MCF 10A (cell line): ENCODE measurements at regions not wholly inside any gene's neighbourhood (a gene's known extent, or its start where the extent isn't known, plus 50 kb on each side); places are given as distances from the start of the nearest gene placed in this dataset.

Experiments
- BruUV-seq: library from RNA; stranded (reverse); fragments of 400-500 nt; replicated peaks from 2 replicates; lab custom pipeline; 2021; lab: Mats Ljungman, UMichigan
- CTCF ChIA-PET: fragments of 300-600 bp; sonication (Branson Sonifier 250); formaldehyde crosslinking; extraction: SDS; loops from one replicate; lab custom pipeline; 2021; ENCODE audit warnings: antibody characterized with exemption, inconsistent platforms; lab: Yijun Ruan, JAX
- POLR2A ChIA-PET: fragments of 300-600, 350-650 bp; sonication (Branson Sonifier 250); formaldehyde crosslinking; extraction: SDS; loops from one replicate; lab custom pipeline; 2020; ENCODE audit warnings: antibody characterized with exemption, inconsistent platforms; lab: Yijun Ruan, JAX
- DNase-seq: peaks from one replicate; pipeline ENCODE4 v3.0.0-alpha.2; 2018; ENCODE audit not compliant: unreplicated experiment
- H3K27ac Mint-ChIP-seq: one replicate; pipeline ENCODE4 v1.8.0; 2022; ENCODE audit warnings: mild to moderate bottlenecking, low read depth, mixed read lengths; ENCODE audit not compliant: unreplicated experiment
- H3K27me3 Mint-ChIP-seq: one replicate; pipeline ENCODE4 v1.8.0; 2022; ENCODE audit warnings: mixed read lengths; ENCODE audit not compliant: insufficient read depth, unreplicated experiment
- H3K36me3 Mint-ChIP-seq: one replicate; pipeline ENCODE4 v1.8.0; 2022; ENCODE audit warnings: mild to moderate bottlenecking, moderate library complexity, mixed read lengths; ENCODE audit not compliant: insufficient read depth, unreplicated experiment
- H3K4me1 Mint-ChIP-seq: one replicate; pipeline ENCODE4 v1.8.0; 2022; ENCODE audit warnings: mixed read lengths; ENCODE audit not compliant: insufficient read depth, unreplicated experiment
- H3K4me3 Mint-ChIP-seq: one replicate; pipeline ENCODE4 v1.8.0; 2022; ENCODE audit warnings: mild to moderate bottlenecking, moderate library complexity, mixed read lengths; ENCODE audit not compliant: unreplicated experiment
- H3K9me3 Mint-ChIP-seq: one replicate; pipeline ENCODE4 v1.8.0; 2022; ENCODE audit warnings: mixed read lengths; ENCODE audit not compliant: unreplicated experiment
- intact Hi-C: fragments of 100-400 bp; cut with micrococcal nuclease; formaldehyde crosslinking; loops from 2 replicates; pipeline ENCODE4 v1.14.1; 2022
- TF ChIP-seq, protein P1 (sequence below): fragments of 200-600 bp; IDR thresholded peaks from one replicate; pipeline ENCODE4 v1.8.0; 2022; ENCODE audit warnings: antibody characterized with exemption, mild to moderate bottlenecking; ENCODE audit not compliant: unreplicated experiment

DNA sequence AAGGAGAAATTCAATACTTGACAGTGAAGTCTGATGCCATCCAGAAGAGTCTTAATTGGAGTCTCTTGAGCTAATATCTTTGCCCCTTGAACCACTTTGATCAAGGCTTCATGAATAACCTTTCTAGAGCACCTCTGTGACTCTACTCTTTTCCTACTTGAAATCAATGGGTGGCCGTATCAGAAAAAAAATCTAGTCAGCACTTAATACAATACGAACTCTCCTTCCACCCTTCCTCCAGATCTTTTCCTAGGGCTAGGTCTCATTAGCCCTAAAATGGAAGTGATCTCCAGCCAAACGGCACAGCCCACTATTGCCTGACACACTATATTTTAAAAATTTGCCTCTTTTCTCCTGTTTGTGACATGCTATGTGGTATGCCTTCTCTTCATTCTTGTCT, 129.6 kb upstream of the TLL1 start:
- no peak for DNase-seq
- intact Hi-C loops: no loop called here
- Mint-ChIP-seq H3K4me3 (no peak overlapping the region), H3K4me1 (peaks cover 24% of the 10 kb centered on the region), H3K36me3 (no peaks in the 10 kb centered on the region), H3K9me3 (no peaks in the 10 kb centered on the region), H3K27me3 (no peaks in the 10 kb centered on the region), H3K27ac (no peak overlapping the region)
- TF ChIP-seq, protein P1, sequence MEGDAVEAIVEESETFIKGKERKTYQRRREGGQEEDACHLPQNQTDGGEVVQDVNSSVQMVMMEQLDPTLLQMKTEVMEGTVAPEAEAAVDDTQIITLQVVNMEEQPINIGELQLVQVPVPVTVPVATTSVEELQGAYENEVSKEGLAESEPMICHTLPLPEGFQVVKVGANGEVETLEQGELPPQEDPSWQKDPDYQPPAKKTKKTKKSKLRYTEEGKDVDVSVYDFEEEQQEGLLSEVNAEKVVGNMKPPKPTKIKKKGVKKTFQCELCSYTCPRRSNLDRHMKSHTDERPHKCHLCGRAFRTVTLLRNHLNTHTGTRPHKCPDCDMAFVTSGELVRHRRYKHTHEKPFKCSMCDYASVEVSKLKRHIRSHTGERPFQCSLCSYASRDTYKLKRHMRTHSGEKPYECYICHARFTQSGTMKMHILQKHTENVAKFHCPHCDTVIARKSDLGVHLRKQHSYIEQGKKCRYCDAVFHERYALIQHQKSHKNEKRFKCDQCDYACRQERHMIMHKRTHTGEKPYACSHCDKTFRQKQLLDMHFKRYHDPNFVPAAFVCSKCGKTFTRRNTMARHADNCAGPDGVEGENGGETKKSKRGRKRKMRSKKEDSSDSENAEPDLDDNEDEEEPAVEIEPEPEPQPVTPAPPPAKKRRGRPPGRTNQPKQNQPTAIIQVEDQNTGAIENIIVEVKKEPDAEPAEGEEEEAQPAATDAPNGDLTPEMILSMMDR: no peak
- ChIA-PET CTCF (interaction anchor here (0.6 to 1.2 kb wide), 2 partner anchors 94 to 250 kb away, joined by 3 to 5 read pairs; no protein-coding TSS in a partner anchor), POLR2A (interaction anchor here (0.9 to 1.9 kb wide), 5 partner anchors 19 to 163 kb away, joined by 3 to 11 read pairs (median 7); partner anchors contain the start of gene TLL1)
- BruUV-seq: no TSS peak

DNA sequence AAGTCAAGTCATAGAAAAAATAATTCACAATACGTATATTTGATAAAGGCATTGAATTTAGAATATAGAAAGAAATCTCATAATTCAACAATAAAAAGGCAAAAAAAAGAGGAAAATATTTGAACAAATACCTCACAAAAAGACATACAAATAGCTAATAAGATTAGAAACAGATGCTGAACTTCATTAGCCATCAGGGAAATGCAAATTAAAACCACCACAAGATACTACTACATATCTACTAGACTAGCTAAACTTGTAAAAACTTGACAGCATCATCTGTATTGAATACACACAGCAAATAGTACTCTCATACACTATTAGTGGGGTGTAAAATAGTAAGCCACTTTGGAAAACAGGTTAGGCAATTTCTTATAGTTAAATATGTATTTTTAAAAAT, 128.7 kb upstream of the TLL1 start:
- ChIA-PET POLR2A (interaction anchor here (1.0 to 1.9 kb wide), 6 partner anchors 21 to 164 kb away, joined by 3 to 11 read pairs (median 6); partner anchors contain the start of gene TLL1), CTCF (interaction anchor here (0.6 to 1.2 kb wide), 5 partner anchors 14 to 251 kb away, joined by 3 to 5 read pairs (median 3); no protein-coding TSS in a partner anchor)
- Mint-ChIP-seq H3K36me3 (peaks cover 6% of the 10 kb centered on the region), H3K27me3 (no peaks in the 10 kb centered on the region), H3K9me3 (no peaks in the 10 kb centered on the region), H3K4me1 (peaks cover 17% of the 10 kb centered on the region), H3K4me3 (no peak overlapping the region), H3K27ac (no peak overlapping the region)
- intact Hi-C loops: no loop called here
- DNase-seq: no peak
- BruUV-seq: no TSS peak
- TF ChIP-seq, protein P1: no peak

DNA sequence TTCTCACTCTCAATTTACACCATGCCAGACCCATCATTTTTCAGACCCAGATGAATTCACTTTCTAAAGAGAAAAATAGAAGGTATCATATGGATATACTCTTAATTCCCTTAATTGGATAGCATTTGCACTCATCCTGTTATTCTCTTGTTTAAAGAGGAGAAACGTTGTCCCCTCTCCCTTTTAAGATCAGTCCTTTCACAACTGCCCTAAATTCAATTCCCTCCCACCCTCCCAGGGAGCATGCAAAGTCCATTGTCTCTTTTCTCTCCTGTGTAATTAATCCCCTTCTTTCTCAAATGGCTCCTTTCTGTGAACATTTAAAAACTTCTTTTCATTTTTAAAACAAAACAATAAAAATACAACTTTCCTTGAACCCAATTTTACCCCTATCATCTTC, 124.7 kb upstream of the TLL1 start:
- Mint-ChIP-seq H3K4me1 (peaks cover 11% of the 10 kb centered on the region), H3K4me3 (no peak overlapping the region), H3K36me3 (peaks cover 23% of the 10 kb centered on the region), H3K27me3 (no peaks in the 10 kb centered on the region), H3K27ac (no peak overlapping the region), H3K9me3 (no peaks in the 10 kb centered on the region)
- TF ChIP-seq, protein P1: no peak
- ChIA-PET CTCF (no interaction called here), POLR2A (no interaction called here)
- no peak for DNase-seq
- no TSS peak for BruUV-seq
- intact Hi-C loops: no loop called here

DNA sequence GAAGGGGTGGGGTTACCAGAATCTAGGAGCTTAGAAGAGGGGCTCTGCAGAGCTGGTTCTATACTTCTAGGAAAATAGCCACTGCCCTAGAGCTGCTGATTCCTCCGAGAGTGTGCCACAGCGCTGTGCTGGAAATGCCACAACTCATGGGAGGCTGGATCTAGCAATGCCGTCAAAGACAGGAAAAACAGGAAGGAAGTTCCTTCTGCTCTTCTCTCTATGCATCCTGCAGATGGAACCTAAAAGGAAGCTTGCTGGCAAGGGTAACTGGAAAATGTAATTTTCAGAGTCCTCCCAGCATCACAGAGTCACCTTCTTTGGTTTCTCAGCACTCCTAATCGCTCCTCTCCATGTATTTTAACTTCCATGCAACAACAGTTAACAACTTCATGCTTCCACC, 121.2 kb upstream of the TLL1 start:
- H3K4me3 Mint-ChIP-seq: no peak overlapping the region
- no peaks in the 10 kb centered on the region for H3K4me1 Mint-ChIP-seq
- CTCF ChIA-PET: interaction anchor here (0.7 kb wide), 1 partner anchor 377 kb away, joined by 3 read pairs; no protein-coding TSS in a partner anchor
- H3K36me3 Mint-ChIP-seq: peaks cover 23% of the 10 kb centered on the region
- intact Hi-C loops: no loop called here
- H3K27me3 Mint-ChIP-seq: no peaks in the 10 kb centered on the region
- POLR2A ChIA-PET: no interaction called here
- no peaks in the 10 kb centered on the region for H3K9me3 Mint-ChIP-seq
- BruUV-seq: no TSS peak
- no peak for DNase-seq
- H3K27ac Mint-ChIP-seq: no peak overlapping the region
- TF ChIP-seq, protein P1: no peak
